BE2C (cell line): ENCODE measurements at regions not wholly inside any gene's neighbourhood (a gene's known extent, or its start where the extent isn't known, plus 50 kb on each side); places are given as distances from the start of the nearest gene placed in this dataset.

Experiments used
- DNase-seq: peaks from one replicate; pipeline ENCODE4 v3.0.0-alpha.2; 2020
- H3K27me3 ChIP-seq: fragments of 250-450 bp; sonication (Bioruptor Pico); 2 replicates; pipeline ENCODE4 v1.5.1; 2020; ENCODE audit warnings: mild to moderate bottlenecking
- H3K36me3 ChIP-seq: fragments of 250-450 bp; sonication (Bioruptor Pico); 2 replicates; pipeline ENCODE4 v1.5.1; 2020; ENCODE audit warnings: mild to moderate bottlenecking
- H3K4me1 ChIP-seq: fragments of 250-450 bp; sonication (Bioruptor Pico); 2 replicates; pipeline ENCODE4 v1.5.1; 2020
- H3K4me3 ChIP-seq: 2 replicates; pipeline ENCODE4 v1.5.1; 2011; ENCODE audit warnings: low read depth, low read length
- H3K9me3 ChIP-seq: fragments of 250-450 bp; sonication (Bioruptor Pico); 2 replicates; pipeline ENCODE4 v1.5.1; 2020
- CTCF ChIP-seq: IDR thresholded peaks from 2 replicates; pipeline ENCODE4 v1.5.1; 2012; ENCODE audit warnings: mild to moderate bottlenecking, low read depth, low read length

GRCh38 chr2:234595829-234596228 lies 98.9 kb upstream of the ARL4C start:
- Histone ChIP-seq H3K27me3 (no peaks in the 10 kb centered on the region), H3K9me3 (no peaks in the 10 kb centered on the region), H3K36me3 (no peaks in the 10 kb centered on the region), H3K4me1 (no peaks in the 10 kb centered on the region), H3K4me3 (no peak overlapping the region)
- TF ChIP-seq CTCF = no peak
- no peak for DNase-seq

- Histone ChIP-seq H3K9me3 (no peaks in the 10 kb centered on the region), H3K4me1 (no peaks in the 10 kb centered on the region), H3K4me3 (no peak overlapping the region), H3K27me3 (no peaks in the 10 kb centered on the region), H3K36me3 (no peaks in the 10 kb centered on the region)
- no peak for TF ChIP-seq CTCF
- no peak for DNase-seq
Measured at GRCh38 chr2:234594715-234595114, 97.8 kb upstream of the ARL4C start.

DNA sequence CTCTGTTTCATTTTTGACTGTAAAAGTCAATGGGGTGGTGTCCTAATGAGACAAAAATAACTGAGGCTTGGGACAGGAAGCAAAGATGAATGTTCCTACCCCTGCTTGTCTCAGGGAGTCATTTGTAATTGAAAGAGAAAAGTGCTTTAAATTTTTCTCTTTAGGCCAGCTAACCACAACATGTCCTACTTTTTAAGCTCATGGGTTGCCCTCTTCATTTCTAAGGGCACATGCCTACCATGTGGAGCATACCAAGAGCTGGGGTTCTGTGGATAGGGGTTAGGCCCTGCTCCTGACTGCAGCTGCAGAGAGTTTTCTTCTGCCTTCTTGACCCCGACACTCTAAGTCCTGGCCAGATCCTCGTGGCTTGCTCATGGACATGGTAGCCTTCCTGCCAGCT lies 96.8 kb upstream of the ARL4C start:
- Histone ChIP-seq H3K4me3 (no peak overlapping the region), H3K27me3 (no peaks in the 10 kb centered on the region), H3K4me1 (no peaks in the 10 kb centered on the region), H3K36me3 (no peaks in the 10 kb centered on the region), H3K9me3 (no peaks in the 10 kb centered on the region)
- no peak for DNase-seq
- TF ChIP-seq CTCF = no peak

DNA sequence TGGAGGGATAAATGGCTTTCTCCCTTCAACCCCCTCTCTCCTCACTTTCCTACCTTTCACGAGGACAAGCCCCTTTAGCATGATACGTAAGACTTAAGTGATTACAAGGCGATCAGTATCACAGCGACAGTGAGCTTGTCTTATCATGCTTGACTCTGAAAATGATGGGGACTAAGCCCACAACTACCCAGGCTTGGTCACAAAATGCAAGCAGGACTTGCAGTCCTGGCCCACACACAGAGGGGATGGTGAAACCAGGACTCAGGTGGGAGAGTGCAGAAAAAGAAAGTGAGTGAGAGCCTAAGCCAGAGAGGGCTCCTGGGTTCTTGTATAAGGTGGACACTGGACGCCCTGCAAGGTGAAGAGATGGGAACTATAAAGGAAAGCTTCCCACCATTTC lies 95.7 kb upstream of the ARL4C start:
- no peak for DNase-seq
- no peaks in the 10 kb centered on the region for H3K27me3 ChIP-seq
- H3K9me3 ChIP-seq = no peaks in the 10 kb centered on the region
- TF ChIP-seq CTCF = no peak
- no peak overlapping the region for H3K4me3 ChIP-seq
- H3K36me3 ChIP-seq = no peaks in the 10 kb centered on the region
- no peaks in the 10 kb centered on the region for H3K4me1 ChIP-seq

GRCh38 chr2:234590076-234590475 lies 93.2 kb upstream of the ARL4C start:
- Histone ChIP-seq H3K9me3 (no peaks in the 10 kb centered on the region), H3K36me3 (no peaks in the 10 kb centered on the region), H3K4me3 (no peak overlapping the region), H3K27me3 (no peaks in the 10 kb centered on the region), H3K4me1 (no peaks in the 10 kb centered on the region)
- DNase-seq = no peak
- TF ChIP-seq CTCF = no peak

DNA sequence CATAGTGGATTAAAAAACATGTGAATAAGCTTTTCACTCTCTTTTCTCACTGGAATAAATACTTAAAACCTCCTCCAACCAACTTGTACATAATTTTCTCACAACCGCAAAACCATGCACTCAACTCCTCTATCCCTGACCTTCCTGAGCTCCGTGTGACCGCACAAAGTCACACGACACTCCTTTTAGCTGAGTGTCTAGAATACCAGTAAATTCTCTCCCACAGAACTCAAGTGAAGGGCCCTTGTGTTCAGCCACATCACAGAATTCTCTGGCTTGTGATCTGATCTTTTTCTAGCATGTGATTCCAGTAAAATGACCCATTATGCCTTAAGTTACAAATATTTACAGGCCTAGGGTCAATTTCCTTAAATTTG lies 91.2 kb upstream of the ARL4C start:
- Histone ChIP-seq H3K4me3 (no peak overlapping the region), H3K4me1 (no peaks in the 10 kb centered on the region), H3K36me3 (no peaks in the 10 kb centered on the region), H3K27me3 (no peaks in the 10 kb centered on the region), H3K9me3 (no peaks in the 10 kb centered on the region)
- DNase-seq = no peak
- TF ChIP-seq CTCF = no peak
